Right atrium auricular region (tissue), 2 donors: ENCODE measurements at regions not wholly inside any gene's neighbourhood (a gene's known extent, or its start where the extent isn't known, plus 50 kb on each side); places are given as distances from the start of the nearest gene placed in this dataset.

Source experiments
- DNase-seq: peaks from one replicate; pipeline ENCODE4 v3.0.0-alpha.2; 2019; ENCODE audit warnings: low spot score
- H3K27ac ChIP-seq, 2 donors: fragments of 200-600 bp; sonication (generic); 1 replicate in 1 of 2; 2 replicates in 1 of 2; pipeline ENCODE4 v1.5.1; 2016 to 2019
- H3K27me3 ChIP-seq, 2 donors: fragments of 200-600 bp; sonication (generic); one replicate each; pipeline versions ENCODE4 v1.5.1 to v1.6.0; 2017 to 2019
- H3K36me3 ChIP-seq: fragments of 200-600 bp; sonication (generic); one replicate; pipeline ENCODE4 v1.5.1; 2016
- H3K4me1 ChIP-seq, 2 donors: fragments of 200-600 bp; sonication (generic); one replicate each; pipeline versions ENCODE4 v1.5.1 to v1.6.0; 2017 to 2019
- H3K4me3 ChIP-seq, 2 donors: fragments of 200-600 bp; sonication (generic); 1 replicate in 1 of 2; 2 replicates in 1 of 2; pipeline ENCODE4 v1.5.1; 2017 to 2019; ENCODE audit warnings: mild to moderate bottlenecking in 1 of 2, moderate library complexity in 1 of 2
- H3K9me3 ChIP-seq, 2 donors: fragments of 200-600 bp; sonication (generic); one replicate each; pipeline ENCODE4 v1.5.1; 2019
- CTCF ChIP-seq, 2 donors: fragments of 200-600 bp; sonication (generic); IDR thresholded peaks; one replicate each; pipeline ENCODE4 v1.5.1; 2019; ENCODE audit warnings: antibody characterized with exemption in 2 of 2

DNA sequence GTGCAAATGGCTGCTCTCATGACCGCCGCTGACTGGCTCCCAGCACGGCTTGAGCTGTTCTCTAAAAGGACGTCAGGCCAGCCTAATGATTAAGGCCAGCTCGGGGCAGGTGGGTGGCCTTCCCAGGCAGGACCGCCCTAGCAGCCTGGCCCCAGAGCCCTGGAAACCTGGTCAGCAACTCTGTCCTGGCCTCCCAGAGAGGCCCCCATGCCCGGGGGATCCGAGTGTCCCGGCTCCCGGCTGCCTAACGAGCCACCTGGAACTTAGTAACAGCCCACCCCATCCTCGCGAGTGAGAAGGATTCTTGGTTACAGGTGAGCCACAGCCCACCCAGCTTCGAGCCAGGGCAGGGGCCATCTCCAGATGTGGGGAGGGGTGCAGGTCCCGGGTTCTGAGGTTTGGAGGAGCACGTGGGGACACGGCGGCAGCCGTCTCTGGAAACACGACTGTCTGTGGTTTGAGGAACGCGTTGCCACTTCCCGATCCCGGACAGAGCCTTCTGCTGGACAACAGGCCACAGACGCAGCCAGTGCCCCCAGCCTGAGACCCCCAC lies 73.8 kb upstream of the FBRSL1 start:
- Histone ChIP-seq H3K27ac (no peak overlapping the region), H3K9me3 (no peaks in the 10 kb centered on the region), H3K27me3 (peaks cover 0 to 10% of the 10 kb centered on the region in 2 donors), H3K36me3 (no peaks in the 10 kb centered on the region), H3K4me3 (no peak overlapping the region), H3K4me1 (peaks cover 0 to 10% of the 10 kb centered on the region in 2 donors)
- no peak for TF ChIP-seq CTCF (IDR thresholded peaks at IDR 0.05)
- no peak for DNase-seq

DNA sequence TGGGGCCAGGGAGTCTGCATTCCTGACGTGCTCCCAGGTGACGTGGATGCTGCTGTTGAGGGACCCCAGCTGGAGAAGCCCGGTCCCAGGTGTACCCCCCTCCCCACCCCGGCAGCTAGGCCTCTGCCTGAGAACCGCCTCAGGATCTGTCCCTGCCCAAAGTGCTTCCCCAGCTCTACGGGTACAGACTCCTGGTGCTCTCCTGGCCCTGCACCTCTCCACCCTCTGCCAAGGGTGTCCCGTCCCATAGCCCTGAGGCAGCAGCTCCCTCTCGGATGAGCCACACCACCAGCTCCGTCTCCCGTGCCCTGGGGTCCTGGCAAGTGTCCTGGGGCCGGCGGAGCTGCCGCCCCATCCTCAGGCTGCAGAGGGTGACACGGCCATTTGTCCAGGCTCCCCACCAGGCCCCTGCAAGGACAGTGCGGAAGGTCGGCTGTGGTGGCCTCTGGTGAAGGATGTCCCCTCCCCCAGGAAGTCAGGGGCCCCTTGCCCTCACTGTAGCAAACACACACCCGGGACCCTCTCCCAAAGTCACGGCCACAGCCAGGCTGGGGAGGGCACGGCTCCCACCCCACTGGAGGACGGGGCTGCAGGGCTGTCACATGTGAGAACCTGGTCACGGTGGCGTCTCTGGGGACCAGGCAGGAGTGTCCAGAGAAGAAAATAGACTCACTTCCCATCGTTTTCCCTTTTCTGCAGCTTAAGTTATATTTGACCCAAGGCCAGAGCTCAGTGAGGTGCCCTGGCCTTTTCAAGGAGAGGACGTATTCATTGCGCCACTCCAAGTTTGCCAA lies 74.4 kb upstream of the FBRSL1 start:
- H3K27ac ChIP-seq: no peak overlapping the region
- H3K36me3 ChIP-seq: no peaks in the 10 kb centered on the region
- no peak overlapping the region for H3K4me3 ChIP-seq
- H3K9me3 ChIP-seq: no peaks in the 10 kb centered on the region
- no peak for TF ChIP-seq CTCF (IDR thresholded peaks at IDR 0.05)
- H3K27me3 ChIP-seq: peaks cover 0 to 10% of the 10 kb centered on the region in 2 donors
- DNase-seq: no peak
- H3K4me1 ChIP-seq: peaks cover 0 to 10% of the 10 kb centered on the region in 2 donors

GRCh38 chr12:132414634-132415326 lies 75.2 kb upstream of the FBRSL1 start:
- TF ChIP-seq CTCF (IDR thresholded peaks at IDR 0.05): peak; percentile 88 to 95
- peaks cover 0 to 10% of the 10 kb centered on the region in 2 donors for H3K4me1 ChIP-seq
- H3K27me3 ChIP-seq: peaks cover 0 to 10% of the 10 kb centered on the region in 2 donors
- peak; percentile 68 for DNase-seq
- H3K36me3 ChIP-seq: no peaks in the 10 kb centered on the region
- no peaks in the 10 kb centered on the region for H3K9me3 ChIP-seq
- no peak overlapping the region for H3K27ac ChIP-seq
- H3K4me3 ChIP-seq: no peak overlapping the region

DNA sequence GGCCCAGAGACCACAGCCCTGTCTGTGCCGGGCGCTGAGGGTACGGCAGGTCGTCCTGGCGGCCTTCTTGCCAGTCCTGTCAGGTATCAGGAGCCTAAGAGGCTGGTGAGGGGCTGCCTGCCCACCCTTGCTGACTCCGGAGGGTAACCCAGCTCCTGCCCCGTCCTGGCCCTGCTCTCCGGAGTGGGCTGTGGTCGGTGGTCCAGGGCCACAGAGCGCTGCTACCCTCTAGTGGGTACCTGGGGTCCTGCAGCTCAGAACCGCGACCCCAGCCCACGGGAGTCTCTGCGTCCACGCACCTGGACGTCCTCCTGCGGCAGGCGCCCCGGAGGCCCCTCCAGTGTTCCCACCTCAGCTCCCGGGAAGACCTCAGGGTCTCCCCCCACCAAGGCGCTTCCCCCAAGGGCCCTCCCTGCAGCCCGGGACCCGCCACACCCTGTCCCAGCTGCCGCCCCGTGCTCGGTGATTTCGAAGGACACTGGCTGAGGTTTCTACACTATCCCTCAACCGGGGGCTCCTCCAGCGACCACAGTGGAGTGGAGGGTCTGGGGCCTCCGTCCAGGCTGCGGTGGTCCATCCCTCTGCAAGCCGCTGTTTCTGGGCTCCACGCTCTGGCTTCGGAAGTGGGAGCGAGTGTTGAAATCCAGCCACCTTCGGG lies 75.9 kb upstream of the FBRSL1 start:
- DNase-seq: no peak
- TF ChIP-seq CTCF (IDR thresholded peaks at IDR 0.05): peak in 1 of 2 donors; percentile 55
- H3K36me3 ChIP-seq: no peaks in the 10 kb centered on the region
- H3K27me3 ChIP-seq: peaks cover 0 to 10% of the 10 kb centered on the region in 2 donors
- H3K27ac ChIP-seq: no peak overlapping the region
- peaks cover 0 to 10% of the 10 kb centered on the region in 2 donors for H3K4me1 ChIP-seq
- H3K9me3 ChIP-seq: no peaks in the 10 kb centered on the region
- no peak overlapping the region for H3K4me3 ChIP-seq

DNA sequence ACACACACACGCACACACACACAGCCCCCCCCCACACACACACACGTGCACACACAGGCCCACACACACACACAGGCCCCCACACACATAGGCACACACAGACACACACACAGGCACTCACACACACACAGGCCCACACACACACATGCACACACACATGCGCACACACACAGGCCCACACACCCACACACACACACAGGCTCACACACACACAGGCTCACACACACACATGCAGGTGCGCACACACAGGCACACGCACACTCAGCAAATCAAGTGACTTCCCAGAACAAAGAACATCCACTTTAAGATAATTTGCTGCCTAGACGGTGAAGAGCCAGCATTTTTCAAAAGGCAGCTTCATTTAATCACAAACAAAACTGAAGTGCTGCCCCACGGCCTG lies 78.5 kb upstream of the FBRSL1 start:
- Histone ChIP-seq H3K4me1 (peaks cover 0 to 10% of the 10 kb centered on the region in 2 donors), H3K36me3 (no peaks in the 10 kb centered on the region), H3K4me3 (no peak overlapping the region), H3K9me3 (no peaks in the 10 kb centered on the region), H3K27ac (no peak overlapping the region), H3K27me3 (peaks cover 0 to 6% of the 10 kb centered on the region in 2 donors)
- DNase-seq: no peak
- TF ChIP-seq CTCF (IDR thresholded peaks at IDR 0.05): no peak
